Uterus (tissue), 3 donors: ENCODE measurements at regions not wholly inside any gene's neighbourhood (a gene's known extent, or its start where the extent isn't known, plus 50 kb on each side); places are given as distances from the start of the nearest gene placed in this dataset.

ENCODE experiments used
- DNase-seq, 2 donors: peaks; one replicate each; pipeline ENCODE4 v3.0.0-alpha.2; 2019 to 2020
- H3K27ac ChIP-seq, 2 donors: fragments of 200-600 bp; sonication (generic); 1 replicate in 1 of 2; 2 replicates in 1 of 2; pipeline ENCODE4 v1.5.1; 2016 to 2018
- H3K27me3 ChIP-seq, 2 donors: fragments of 200-600 bp; sonication (generic); one replicate each; pipeline ENCODE4 v1.5.1; 2018 to 2019; ENCODE audit warnings: control low read depth in 1 of 2
- H3K36me3 ChIP-seq, 2 donors: fragments of 200-600 bp; sonication (generic); one replicate each; pipeline ENCODE4 v1.5.1; 2019; ENCODE audit warnings: control low read depth in 1 of 2
- H3K4me1 ChIP-seq, 2 donors: fragments of 200-600 bp; sonication (generic); one replicate each; pipeline ENCODE4 v1.5.1; 2018 to 2019; ENCODE audit warnings: control low read depth in 1 of 2
- H3K4me3 ChIP-seq, 2 donors: fragments of 200-600 bp; sonication (generic); 1 replicate in 1 of 2; 2 replicates in 1 of 2; pipeline ENCODE4 v1.5.1; 2018 to 2019; ENCODE audit warnings: mild to moderate bottlenecking in 1 of 2
- H3K9me3 ChIP-seq, 2 donors: fragments of 200-600 bp; sonication (generic); one replicate each; pipeline ENCODE4 v1.5.1; 2019; ENCODE audit warnings: control low read depth in 1 of 2
- CTCF ChIP-seq, 4 experiments: fragments of 200-600 bp in 2 of 4; fragments of 450-650 bp in 2 of 4; sonication (generic) in 2 of 4; IDR thresholded peaks; one replicate each; pipeline ENCODE4 v1.5.1; 2016 to 2019; ENCODE audit warnings: antibody characterized with exemption in 4 of 4, mild to moderate bottlenecking in 2 of 4, moderate library complexity in 1 of 4
- POLR2A ChIP-seq, 2 donors: fragments of 450-650 bp; IDR thresholded peaks; one replicate each; pipeline ENCODE4 v1.6.1; 2016; ENCODE audit warnings: antibody characterized with exemption in 2 of 2, mild to moderate bottlenecking in 1 of 2, moderate library complexity in 1 of 2
- intact Hi-C: fragments of 100-400 bp; cut with DNase I; formaldehyde crosslinking; loops from one replicate; pipeline ENCODE4 v1.15.1; 2023; ENCODE audit warnings: low total_unique reads
- donor health status: DM: yes; HTN: yes; CAD: no.

GRCh38 chr3:34183611-34184340 is 385.3 kb downstream of the PDCD6IP start:
- no peak for DNase-seq
- Histone ChIP-seq H3K27me3 (no peaks in the 10 kb centered on the region), H3K9me3 (no peaks in the 10 kb centered on the region), H3K4me1 (no peaks in the 10 kb centered on the region), H3K27ac (no peak overlapping the region), H3K4me3 (no peak overlapping the region), H3K36me3 (no peaks in the 10 kb centered on the region)
- no peak for TF ChIP-seq CTCF (IDR thresholded peaks at IDR 0.05)
- TF ChIP-seq POLR2A (IDR thresholded peaks at IDR 0.05) = no peak
- intact Hi-C loops = no loop called here

DNA sequence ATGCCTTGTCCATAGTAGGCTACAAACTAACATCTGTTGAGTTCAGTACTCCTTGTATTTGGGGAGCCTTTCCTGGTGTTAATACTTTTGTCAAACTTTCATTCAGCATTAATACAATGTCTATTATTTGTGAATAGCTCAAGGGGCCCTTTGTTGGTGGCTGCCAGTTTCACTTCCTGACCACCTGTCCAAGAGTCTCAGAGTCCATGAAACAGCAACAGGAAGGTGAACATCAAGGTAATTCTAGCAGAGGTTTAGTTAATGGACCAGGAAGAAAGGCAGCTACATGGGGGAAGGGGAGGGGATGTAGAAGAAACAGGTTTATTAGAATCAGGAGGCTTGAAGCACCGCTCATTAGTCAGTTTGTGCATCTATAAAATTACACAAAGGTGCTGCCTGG is 386.9 kb downstream of the PDCD6IP start:
- no peaks in the 10 kb centered on the region for H3K4me1 ChIP-seq
- DNase-seq = no peak
- H3K27me3 ChIP-seq = no peaks in the 10 kb centered on the region
- intact Hi-C loops = no loop called here
- TF ChIP-seq CTCF (IDR thresholded peaks at IDR 0.05) (no peak), POLR2A (IDR thresholded peaks at IDR 0.05) (no peak)
- no peaks in the 10 kb centered on the region for H3K36me3 ChIP-seq
- no peak overlapping the region for H3K4me3 ChIP-seq
- no peak overlapping the region for H3K27ac ChIP-seq
- no peaks in the 10 kb centered on the region for H3K9me3 ChIP-seq

- H3K9me3 ChIP-seq = no peaks in the 10 kb centered on the region
- H3K36me3 ChIP-seq = no peaks in the 10 kb centered on the region
- TF ChIP-seq POLR2A (IDR thresholded peaks at IDR 0.05) = no peak
- TF ChIP-seq CTCF (IDR thresholded peaks at IDR 0.05) = no peak
- DNase-seq = no peak
- intact Hi-C loops = no loop called here
- H3K27me3 ChIP-seq = no peaks in the 10 kb centered on the region
- H3K4me1 ChIP-seq = no peaks in the 10 kb centered on the region
- H3K4me3 ChIP-seq = no peak overlapping the region
- H3K27ac ChIP-seq = no peak overlapping the region
Measured at GRCh38 chr3:34189133-34189532, 390.7 kb downstream of the PDCD6IP start.

DNA sequence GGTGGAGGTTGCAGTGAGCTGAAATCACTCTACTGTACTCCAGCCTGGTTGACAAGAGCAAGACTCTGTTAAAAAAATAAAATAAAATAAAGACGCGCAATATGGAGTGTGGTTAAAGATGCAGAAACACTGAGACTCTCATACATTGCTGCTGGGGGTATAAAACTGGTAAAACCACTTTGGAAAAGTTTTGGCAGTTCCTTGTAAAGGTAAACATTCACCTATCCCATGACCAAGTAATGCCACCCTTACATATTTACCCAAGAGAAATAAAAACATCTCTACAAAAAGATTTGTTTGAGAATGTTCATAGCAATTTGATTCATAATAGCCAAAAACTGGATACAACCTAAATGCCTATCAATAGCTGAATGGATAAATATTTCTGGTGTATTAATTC is 398.5 kb downstream of the PDCD6IP start:
- no peaks in the 10 kb centered on the region for H3K9me3 ChIP-seq
- H3K27ac ChIP-seq = no peak overlapping the region
- TF ChIP-seq CTCF (IDR thresholded peaks at IDR 0.05) = no peak
- no peaks in the 10 kb centered on the region for H3K27me3 ChIP-seq
- H3K4me1 ChIP-seq = no peaks in the 10 kb centered on the region
- no peak overlapping the region for H3K4me3 ChIP-seq
- H3K36me3 ChIP-seq = no peaks in the 10 kb centered on the region
- intact Hi-C loops = no loop called here
- DNase-seq = no peak

- Histone ChIP-seq H3K4me1 (no peaks in the 10 kb centered on the region), H3K36me3 (no peaks in the 10 kb centered on the region), H3K4me3 (no peak overlapping the region), H3K27me3 (no peaks in the 10 kb centered on the region), H3K27ac (no peak overlapping the region), H3K9me3 (no peaks in the 10 kb centered on the region)
- TF ChIP-seq CTCF (IDR thresholded peaks at IDR 0.05) (no peak), POLR2A (IDR thresholded peaks at IDR 0.05) (no peak)
- no peak for DNase-seq
- intact Hi-C loops = no loop called here
Measured at GRCh38 chr3:34198309-34198708, 399.9 kb downstream of the PDCD6IP start.
